Activated CD4-positive, alpha-beta T cell treated with anti-CD3 and anti-CD28 coated beads, Interleukin-2, Interleukin-6, amounts not matched to agents 100 ng/mL and 50 ng/mL, durations not matched to agents 16 hours and 8 hours (primary cell): ENCODE measurements at regions not wholly inside any gene's neighbourhood (a gene's known extent, or its start where the extent isn't known, plus 50 kb on each side); places are given as distances from the start of the nearest gene placed in this dataset.

ENCODE experiments used
- DNase-seq: peaks from one replicate; pipeline ENCODE4 v3.0.0-alpha.2; 2020

- no peak for DNase-seq
Observed at GRCh38 chr11:105553025-105553424, 56.8 kb upstream of the GRIA4 start.

- DNase-seq, result no peak
Observed at GRCh38 chr11:105548359-105548758, 61.5 kb upstream of the GRIA4 start.

GRCh38 chr11:105538588-105538987 is 71.3 kb upstream of the GRIA4 start:
- DNase-seq, result no peak

GRCh38 chr11:105537531-105537930 is 72.3 kb upstream of the GRIA4 start:
- DNase-seq, result no peak

GRCh38 chr11:105524286-105524685 is 85.6 kb upstream of the GRIA4 start:
- DNase-seq, result no peak

- no peak for DNase-seq
Observed at GRCh38 chr11:105520706-105521345, 89.0 kb upstream of the GRIA4 start.

- no peak for DNase-seq
Observed at GRCh38 chr11:105507496-105508254, 102.2 kb upstream of the GRIA4 start.

- no peak for DNase-seq
Observed at GRCh38 chr11:105492010-105492409, 117.9 kb upstream of the GRIA4 start.

- no peak for DNase-seq
Observed at GRCh38 chr11:105491394-105491793, 118.5 kb upstream of the GRIA4 start.

GRCh38 chr11:105490333-105490732 is 119.5 kb upstream of the GRIA4 start:
- no peak for DNase-seq

GRCh38 chr11:105489446-105489845 is 120.4 kb upstream of the GRIA4 start:
- no peak for DNase-seq

- no peak for DNase-seq
Observed at GRCh38 chr11:105486929-105487328, 122.9 kb upstream of the GRIA4 start.

- no peak for DNase-seq
Observed at GRCh38 chr11:105469931-105470330, 139.9 kb upstream of the GRIA4 start.

GRCh38 chr11:105468154-105468553 is 141.7 kb upstream of the GRIA4 start:
- no peak for DNase-seq

GRCh38 chr11:105466582-105467228 is 143.2 kb upstream of the GRIA4 start:
- no peak for DNase-seq

GRCh38 chr11:105458071-105458470 is 151.8 kb upstream of the GRIA4 start:
- no peak for DNase-seq

GRCh38 chr11:105456950-105457349 is 152.9 kb upstream of the GRIA4 start:
- no peak for DNase-seq

GRCh38 chr11:105449100-105449734 is 160.7 kb upstream of the GRIA4 start:
- DNase-seq, result no peak

GRCh38 chr11:105448703-105449079 is 161.2 kb upstream of the GRIA4 start:
- peak; percentile 27 for DNase-seq

- peak; percentile 48 for DNase-seq
Observed at GRCh38 chr11:105447936-105448702, 161.8 kb upstream of the GRIA4 start.

- no peak for DNase-seq
Observed at GRCh38 chr11:105443623-105444022, 166.2 kb upstream of the GRIA4 start.

- no peak for DNase-seq
Observed at GRCh38 chr11:105432241-105432995, 177.5 kb upstream of the GRIA4 start.
